Parathyroid adenoma (tissue), 2 donors: ENCODE measurements at regions not wholly inside any gene's neighbourhood (a gene's known extent, or its start where the extent isn't known, plus 50 kb on each side); places are given as distances from the start of the nearest gene placed in this dataset.
"Not testable (repeated sequence)": the region's sequence is repeated elsewhere in the genome, so short reads cannot be mapped to it uniquely, and the experiment has no call there.

Experiments used
- H2AFZ ChIP-seq: fragments of 300-600 bp; sonication (generic); one replicate; pipeline ENCODE4 v1.7.0; 2017; ENCODE audit warnings: antibody characterized with exemption, mild to moderate bottlenecking
- H3K27ac ChIP-seq: fragments of 300-600 bp; sonication (generic); one replicate; pipeline ENCODE4 v1.7.0; 2017
- H3K27me3 ChIP-seq: fragments of 300-600 bp; sonication (generic); one replicate; pipeline ENCODE4 v1.7.0; 2017; ENCODE audit warnings: low read length; ENCODE audit not compliant: control insufficient read depth, insufficient read depth
- H3K36me3 ChIP-seq: fragments of 300-600 bp; sonication (generic); one replicate; pipeline ENCODE4 v1.7.0; 2017; ENCODE audit warnings: low read length; ENCODE audit not compliant: control insufficient read depth, insufficient read depth
- H3K4me1 ChIP-seq: fragments of 300-600 bp; sonication (generic); one replicate; pipeline ENCODE4 v1.7.0; 2017; ENCODE audit warnings: control low read depth
- H3K4me2 ChIP-seq: fragments of 300-600 bp; sonication (generic); one replicate; pipeline ENCODE4 v1.7.0; 2017; ENCODE audit warnings: low read length
- H3K4me3 ChIP-seq: fragments of 300-600 bp; sonication (generic); one replicate; pipeline ENCODE4 v1.7.0; 2017; ENCODE audit warnings: low read depth, low read length
- H3K79me2 ChIP-seq: fragments of 300-600 bp; sonication (generic); one replicate; pipeline ENCODE4 v1.7.0; 2017; ENCODE audit warnings: control low read depth
- H3K9ac ChIP-seq: fragments of 300-600 bp; sonication (generic); one replicate; pipeline ENCODE4 v1.7.0; 2017; ENCODE audit warnings: mild to moderate bottlenecking
- H3K9me3 ChIP-seq: fragments of 300-600 bp; sonication (generic); one replicate; pipeline ENCODE4 v1.7.0; 2017; ENCODE audit warnings: low read length; ENCODE audit not compliant: control insufficient read depth
- CTCF ChIP-seq: fragments of 300-600 bp; sonication (generic); IDR thresholded peaks from one replicate; pipeline ENCODE4 v1.7.0; 2017; ENCODE audit warnings: antibody characterized with exemption, mild to moderate bottlenecking
- donor health status: primary hyperparathyroidism.

DNA sequence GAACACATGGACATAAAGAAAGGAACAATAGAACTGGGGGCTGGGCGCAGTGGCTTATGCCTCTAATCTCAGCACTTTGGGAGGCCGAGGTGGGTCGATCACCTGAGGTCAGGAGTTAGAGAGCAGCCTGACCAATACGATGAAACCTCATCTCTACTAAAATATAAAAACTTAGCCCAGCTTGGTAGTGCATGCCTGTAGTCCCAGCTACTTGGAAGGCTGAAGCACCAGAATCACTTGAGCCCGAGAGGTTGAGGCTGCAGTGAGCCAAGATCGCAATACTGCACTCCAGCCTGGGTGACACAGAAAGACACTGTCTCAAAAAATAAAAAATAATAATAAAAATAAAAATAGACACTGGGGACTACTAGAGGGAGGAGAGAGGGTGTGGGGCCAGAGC lies 154.5 kb downstream of the SEC23A start:
- no peak overlapping the region for H3K4me3 ChIP-seq
- no peak overlapping the region for H3K27ac ChIP-seq
- H3K4me2 ChIP-seq = no peak overlapping the region

GRCh38 chr14:38948171-38948570 lies 154.9 kb downstream of the SEC23A start:
- H3K4me1 ChIP-seq = no peaks in the 10 kb centered on the region
- no peaks in the 10 kb centered on the region for H3K9me3 ChIP-seq
- no peaks in the 10 kb centered on the region for H3K36me3 ChIP-seq
- no peaks in the 10 kb centered on the region for H3K79me2 ChIP-seq
- H3K27me3 ChIP-seq = no peaks in the 10 kb centered on the region
- H3K27ac ChIP-seq = no peak overlapping the region
- H3K9ac ChIP-seq = no peak overlapping the region
- no peak overlapping the region for H2AFZ ChIP-seq
- no peak overlapping the region for H3K4me2 ChIP-seq
- no peak overlapping the region for H3K4me3 ChIP-seq
- TF ChIP-seq CTCF = no peak

More for the DNA sequence above, 154.5 kb downstream of the SEC23A start:
- no peaks in the 10 kb centered on the region for H3K27me3 ChIP-seq
- no peak overlapping the region for H3K9ac ChIP-seq
- H3K4me1 ChIP-seq = no peaks in the 10 kb centered on the region
- H2AFZ ChIP-seq = no peak overlapping the region
- no peaks in the 10 kb centered on the region for H3K79me2 ChIP-seq
- no peak for TF ChIP-seq CTCF
- no peaks in the 10 kb centered on the region for H3K36me3 ChIP-seq
- H3K9me3 ChIP-seq = no peaks in the 10 kb centered on the region

GRCh38 chr14:38947343-38947742 lies 155.7 kb downstream of the SEC23A start:
- Histone ChIP-seq H3K4me1 (no peaks in the 10 kb centered on the region), H3K4me3 (no peak overlapping the region), H3K9ac (no peak overlapping the region)

DNA sequence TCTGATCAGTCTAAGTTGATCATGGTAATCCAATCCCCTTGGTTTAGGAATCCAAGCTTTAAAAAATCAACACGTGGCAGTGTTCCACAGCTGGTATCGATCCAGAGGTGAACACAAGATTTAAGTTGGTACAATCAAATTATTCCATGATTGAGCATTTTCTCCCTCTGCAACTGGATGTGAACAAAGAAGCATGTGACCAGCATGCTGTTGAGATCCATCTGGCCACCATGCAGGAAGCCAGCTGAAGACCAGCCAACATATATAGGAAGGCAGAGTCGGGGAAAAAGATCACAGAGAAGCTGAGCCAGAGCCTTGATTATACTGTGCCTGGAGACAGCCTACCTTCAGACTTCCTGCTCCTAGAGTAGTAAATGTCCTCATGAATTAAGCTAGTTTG lies 158.3 kb downstream of the SEC23A start:
- no peaks in the 10 kb centered on the region for H3K4me1 ChIP-seq
- no peak overlapping the region for H3K9ac ChIP-seq
- no peaks in the 10 kb centered on the region for H3K79me2 ChIP-seq
- no peak overlapping the region for H3K4me2 ChIP-seq
- H3K9me3 ChIP-seq = no peaks in the 10 kb centered on the region
- TF ChIP-seq CTCF = no peak
- H2AFZ ChIP-seq = no peak overlapping the region
- no peak overlapping the region for H3K27ac ChIP-seq
- no peaks in the 10 kb centered on the region for H3K36me3 ChIP-seq
- no peaks in the 10 kb centered on the region for H3K27me3 ChIP-seq
- no peak overlapping the region for H3K4me3 ChIP-seq

More at GRCh38 chr14:38947343-38947742, 155.7 kb downstream of the SEC23A start:
- Histone ChIP-seq H3K27me3 (no peaks in the 10 kb centered on the region), H3K36me3 (no peaks in the 10 kb centered on the region), H3K79me2 (no peaks in the 10 kb centered on the region), H3K27ac (no peak overlapping the region), H2AFZ (no peak overlapping the region), H3K4me2 (no peak overlapping the region), H3K9me3 (no peaks in the 10 kb centered on the region)
- TF ChIP-seq CTCF = no peak

DNA sequence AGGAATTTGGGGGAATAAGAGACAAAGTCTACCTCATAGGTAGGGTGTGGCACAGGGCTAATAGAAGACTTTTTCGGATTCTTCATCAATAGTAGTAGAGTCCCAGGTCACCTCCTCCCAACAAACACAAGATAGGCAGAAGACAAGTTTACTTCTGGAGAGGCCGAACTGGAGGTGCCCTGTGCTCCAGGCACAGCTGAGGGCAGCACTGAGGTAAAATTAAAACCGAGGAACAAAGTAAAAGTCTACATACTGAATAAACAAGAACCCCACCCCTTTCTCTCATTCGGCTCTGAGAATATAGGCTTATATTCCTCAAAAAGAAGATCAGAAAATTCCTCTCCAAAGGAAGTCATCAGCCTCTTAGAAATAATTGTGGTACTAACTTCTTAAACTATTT lies 161.5 kb downstream of the SEC23A start:
- Histone ChIP-seq H3K4me2 (no peak overlapping the region), H3K27ac (no peak overlapping the region), H3K9ac (no peak overlapping the region), H3K27me3 (no peaks in the 10 kb centered on the region), H3K9me3 (no peaks in the 10 kb centered on the region), H3K79me2 (no peaks in the 10 kb centered on the region), H3K4me3 (no peak overlapping the region), H3K4me1 (no peaks in the 10 kb centered on the region), H3K36me3 (no peaks in the 10 kb centered on the region), H2AFZ (no peak overlapping the region)
- TF ChIP-seq CTCF = no peak

DNA sequence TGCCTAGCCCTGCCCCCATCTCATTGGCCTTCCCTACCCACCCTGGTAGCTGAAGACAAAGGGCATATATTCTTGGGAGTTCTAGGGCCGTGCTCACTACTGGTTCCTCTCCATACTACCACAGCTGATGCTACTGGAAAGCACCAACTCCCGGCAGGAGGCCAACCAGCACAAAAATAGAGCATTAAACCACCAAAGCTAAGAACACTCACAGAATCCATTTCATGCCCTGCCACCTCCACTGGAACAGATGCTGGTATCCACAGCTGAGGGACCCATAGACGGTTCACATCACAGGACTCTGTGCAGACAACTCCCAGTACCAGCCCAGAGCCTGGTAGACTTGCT lies 170.4 kb downstream of the SEC23A start:
- not testable (repeated sequence) for H3K4me1 ChIP-seq, H3K9ac ChIP-seq, H3K4me2 ChIP-seq, H2AFZ ChIP-seq, H3K79me2 ChIP-seq, H3K27me3 ChIP-seq, H3K4me3 ChIP-seq, H3K9me3 ChIP-seq, H3K36me3 ChIP-seq, H3K27ac ChIP-seq
